NCI-H82 (cell line): ENCODE measurements at regions not wholly inside any gene's neighbourhood (a gene's known extent, or its start where the extent isn't known, plus 50 kb on each side); places are given as distances from the start of the nearest gene placed in this dataset.

ENCODE experiments used
- DNase-seq: peaks from one replicate; lab custom pipeline; 2025; lab: John Stamatoyannopoulos, UW

DNA sequence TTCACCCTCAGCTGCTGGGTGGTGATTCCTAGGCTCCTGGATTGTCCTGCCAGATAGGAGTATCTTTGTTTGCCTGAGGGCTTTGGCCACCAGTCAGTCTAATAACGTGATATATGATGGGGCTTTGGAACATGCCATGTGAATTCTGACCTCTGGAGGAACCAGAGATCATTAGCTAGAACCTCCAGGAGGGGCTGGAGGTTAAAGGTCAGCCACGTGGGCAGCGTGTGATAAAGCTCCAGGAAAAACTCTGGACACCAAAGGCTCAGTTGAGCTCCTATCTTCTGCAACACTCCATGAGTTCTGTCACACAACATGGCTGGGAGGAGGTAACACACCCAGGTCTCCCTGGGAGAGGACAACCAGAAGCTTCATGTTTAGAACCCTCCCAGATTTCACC, 251.1 kb downstream of the DAD1 start:
- DNase-seq, result no peak

DNA sequence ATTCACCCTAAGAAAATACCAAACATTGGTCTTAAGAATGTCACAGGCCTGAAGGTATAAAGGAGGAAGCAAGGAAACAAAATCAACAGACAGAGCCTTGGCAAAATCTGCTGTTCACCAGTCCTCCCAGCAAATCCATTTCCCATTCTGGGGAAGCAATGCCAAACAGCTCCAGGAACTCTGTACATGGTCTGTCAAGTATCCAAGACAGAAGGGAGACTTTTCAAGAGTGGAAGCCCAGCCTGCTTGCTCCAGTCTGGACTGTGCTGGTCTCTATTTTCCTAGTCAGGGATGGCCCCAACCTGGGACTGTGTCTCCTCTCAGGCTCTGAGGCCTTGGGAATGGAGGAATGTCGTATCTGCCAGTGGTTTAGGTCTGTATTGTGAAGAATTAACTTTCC, 251.5 kb downstream of the DAD1 start:
- DNase-seq, result no peak

DNA sequence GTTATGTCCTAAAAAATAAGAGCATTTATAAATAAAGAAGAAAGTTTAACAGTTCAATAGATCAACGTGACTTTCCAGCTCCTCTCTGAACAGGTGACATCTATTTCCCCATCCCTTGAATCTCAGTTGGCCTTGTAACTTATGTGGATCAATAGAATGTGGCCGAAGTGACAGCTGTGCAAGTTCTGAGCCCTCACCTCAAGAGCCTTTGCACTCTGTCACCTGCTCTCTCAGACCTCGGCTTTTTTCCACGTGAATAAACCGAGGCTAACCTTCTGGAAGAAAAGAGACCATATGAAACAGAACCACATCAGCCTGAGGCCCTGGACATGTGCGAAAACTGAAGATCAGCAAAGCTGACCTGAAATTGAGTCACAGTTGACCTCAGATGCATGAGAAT, 253.0 kb downstream of the DAD1 start:
- DNase-seq, result no peak

DNA sequence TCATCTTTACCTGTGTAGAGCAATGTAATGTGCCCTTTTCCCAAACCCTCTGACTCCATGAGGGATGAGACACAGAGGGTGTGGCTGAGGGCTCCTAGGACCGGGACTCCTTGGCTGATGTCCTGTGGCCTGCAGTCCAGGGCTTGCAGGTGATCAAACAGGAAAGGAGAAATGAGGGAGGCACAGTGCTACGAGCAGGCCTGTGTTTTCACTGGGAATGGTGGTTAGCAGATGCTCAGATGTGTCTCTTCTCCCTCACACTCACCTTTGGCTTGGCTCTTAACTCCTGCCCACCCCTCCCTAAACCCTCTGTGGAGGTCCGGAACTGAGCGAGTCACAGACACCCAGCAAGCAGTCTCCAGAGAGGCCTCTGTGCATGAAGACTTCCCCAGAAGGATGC, 254.4 kb downstream of the DAD1 start:
- no peak for DNase-seq

DNA sequence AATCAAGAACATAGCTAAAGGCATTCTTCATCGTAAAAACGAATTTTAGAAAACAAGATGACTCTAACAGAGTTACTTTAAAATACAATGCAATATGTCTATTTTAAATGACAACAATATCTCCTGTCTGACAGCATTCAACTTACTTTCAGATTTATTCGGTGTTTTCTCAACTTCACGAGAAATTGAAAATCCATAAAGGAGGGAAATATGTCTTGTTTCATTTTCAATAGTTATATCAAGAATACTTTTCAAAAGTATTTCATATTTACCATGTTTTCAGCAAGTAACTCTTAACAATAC, 254.8 kb downstream of the DAD1 start:
- DNase-seq, result no peak

DNA sequence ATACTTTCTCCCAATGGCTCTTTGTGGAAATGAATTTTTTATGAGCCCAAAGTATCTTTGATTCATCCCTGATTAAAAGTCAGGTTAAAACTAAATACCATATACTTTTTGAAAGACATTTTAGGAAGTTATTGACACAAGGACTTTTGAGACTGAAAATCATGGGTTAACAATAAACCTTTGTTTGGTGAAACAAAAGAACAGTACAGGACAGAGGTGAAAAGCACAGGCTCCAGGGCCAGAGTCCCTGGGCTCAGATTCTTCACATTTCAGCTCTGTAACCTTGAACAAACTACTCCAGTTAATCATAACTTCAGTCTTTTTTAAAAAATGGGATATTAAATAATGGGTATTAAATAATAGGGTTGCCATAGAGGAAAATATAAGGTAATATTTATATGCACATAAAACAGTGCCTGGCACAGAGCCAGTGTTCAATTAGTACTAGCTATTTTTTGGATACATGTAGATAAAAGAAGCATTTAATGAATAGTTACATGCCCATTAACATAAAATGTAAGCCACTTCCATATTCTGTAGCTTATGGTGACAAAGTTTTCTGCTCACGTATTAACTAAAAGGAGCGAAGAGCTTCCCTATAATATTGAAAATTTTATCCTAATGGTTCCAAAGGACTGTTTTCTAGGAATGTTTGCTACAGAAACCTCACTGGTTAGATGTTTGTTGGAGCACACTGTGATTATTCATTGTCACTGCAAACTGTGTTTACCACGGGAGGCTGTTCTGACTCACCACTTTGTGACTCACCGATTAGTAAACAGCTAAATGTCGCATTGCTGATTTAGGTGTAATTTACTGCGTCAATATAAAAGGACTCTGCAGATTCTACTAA, 255.4 kb downstream of the DAD1 start:
- DNase-seq, result no peak

DNA sequence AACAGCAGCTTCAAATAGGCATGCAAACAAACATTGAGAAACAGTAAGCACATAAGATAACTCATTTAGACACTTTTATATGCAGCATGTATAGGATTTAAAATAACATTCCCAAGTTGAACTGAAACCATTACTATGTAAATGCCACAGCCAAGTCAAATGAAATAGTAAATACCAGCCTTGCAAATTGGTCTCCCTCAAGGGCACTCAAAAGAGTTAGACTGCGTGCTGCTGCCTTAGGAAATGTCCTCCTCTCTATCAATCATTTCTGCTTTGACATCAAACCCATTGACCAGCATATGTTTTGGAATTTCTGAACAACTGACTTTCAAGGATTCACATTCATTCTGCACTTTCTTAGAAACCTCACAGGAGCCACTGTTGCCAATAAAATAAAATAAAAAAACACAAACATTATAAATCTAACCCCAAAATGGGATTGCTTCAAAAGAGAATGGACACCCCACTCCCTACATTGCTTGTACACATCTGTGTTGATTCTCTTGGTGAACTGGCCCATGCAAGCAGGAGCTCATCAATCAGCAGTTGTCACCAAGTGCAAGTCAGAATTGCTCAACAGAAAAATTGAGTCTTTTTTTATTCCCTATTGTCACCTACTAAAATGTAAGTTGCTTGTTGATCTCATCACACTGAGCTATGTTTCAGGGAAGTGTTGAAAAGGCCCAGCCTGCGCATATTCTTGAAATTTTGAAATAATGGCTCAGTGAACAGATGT, 256.2 kb downstream of the DAD1 start:
- no peak for DNase-seq

DNA sequence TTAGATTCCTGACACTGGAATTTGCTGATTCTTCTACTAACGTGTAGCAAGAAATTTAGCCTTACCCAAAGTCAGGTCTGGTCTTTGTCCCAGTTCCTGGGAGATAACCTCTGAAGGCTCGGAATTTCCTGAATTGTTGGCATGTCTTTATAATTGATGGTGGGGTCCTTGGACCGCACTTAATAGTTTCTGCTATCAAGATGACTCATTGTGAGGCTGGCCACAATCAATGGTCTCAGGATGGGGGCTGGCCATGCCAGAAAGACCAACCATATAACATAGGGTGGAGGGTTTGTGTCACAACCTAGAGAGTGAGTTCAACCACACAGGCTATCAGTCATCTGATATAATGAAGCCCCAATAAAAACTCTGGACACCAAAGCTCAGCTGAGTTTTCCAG, 259.7 kb downstream of the DAD1 start:
- no peak for DNase-seq

DNA sequence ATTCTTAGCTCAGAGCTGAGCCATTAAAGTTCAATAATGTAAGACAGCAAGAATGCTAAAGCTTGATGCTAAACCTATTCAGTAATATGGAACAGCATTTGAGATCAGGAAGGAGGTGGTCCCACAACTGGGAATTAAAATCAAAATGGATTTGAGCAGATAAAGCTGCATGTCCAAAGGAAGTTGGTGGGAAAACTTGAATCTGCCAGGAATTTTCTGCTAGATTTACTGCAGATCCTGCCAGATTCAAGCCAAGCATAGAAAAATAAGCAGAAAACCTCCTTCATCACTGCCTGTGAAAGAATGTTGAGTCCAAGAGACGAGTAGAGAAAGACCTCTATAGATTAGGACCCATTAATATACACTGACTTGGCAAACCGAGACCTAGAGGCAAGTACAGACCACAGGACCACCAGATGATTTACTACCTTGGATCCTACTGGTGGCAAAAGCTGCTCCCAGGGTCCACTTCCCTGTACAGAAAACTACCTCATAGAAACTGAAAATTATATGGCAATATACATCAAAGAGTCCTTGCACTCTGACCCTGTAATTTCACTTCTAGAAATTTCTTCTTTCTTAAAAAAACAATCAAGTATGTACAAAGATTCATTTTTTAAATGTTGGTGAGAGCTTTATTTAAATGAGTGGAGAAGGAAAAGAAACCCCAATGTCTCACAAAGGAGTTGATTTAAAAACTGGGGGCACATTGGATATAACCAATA, 263.2 kb downstream of the DAD1 start:
- DNase-seq, result no peak

DNA sequence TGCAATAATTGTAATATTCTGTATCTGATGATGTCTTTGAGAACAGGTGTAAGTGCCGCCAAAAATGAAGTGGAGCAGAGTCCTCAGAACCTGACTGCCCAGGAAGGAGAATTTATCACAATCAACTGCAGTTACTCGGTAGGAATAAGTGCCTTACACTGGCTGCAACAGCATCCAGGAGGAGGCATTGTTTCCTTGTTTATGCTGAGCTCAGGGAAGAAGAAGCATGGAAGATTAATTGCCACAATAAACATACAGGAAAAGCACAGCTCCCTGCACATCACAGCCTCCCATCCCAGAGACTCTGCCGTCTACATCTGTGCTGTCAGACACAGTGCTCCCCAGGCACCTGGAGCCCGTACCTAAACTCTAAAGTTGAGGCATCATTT, 268.7 kb downstream of the DAD1 start:
- no peak for DNase-seq

DNA sequence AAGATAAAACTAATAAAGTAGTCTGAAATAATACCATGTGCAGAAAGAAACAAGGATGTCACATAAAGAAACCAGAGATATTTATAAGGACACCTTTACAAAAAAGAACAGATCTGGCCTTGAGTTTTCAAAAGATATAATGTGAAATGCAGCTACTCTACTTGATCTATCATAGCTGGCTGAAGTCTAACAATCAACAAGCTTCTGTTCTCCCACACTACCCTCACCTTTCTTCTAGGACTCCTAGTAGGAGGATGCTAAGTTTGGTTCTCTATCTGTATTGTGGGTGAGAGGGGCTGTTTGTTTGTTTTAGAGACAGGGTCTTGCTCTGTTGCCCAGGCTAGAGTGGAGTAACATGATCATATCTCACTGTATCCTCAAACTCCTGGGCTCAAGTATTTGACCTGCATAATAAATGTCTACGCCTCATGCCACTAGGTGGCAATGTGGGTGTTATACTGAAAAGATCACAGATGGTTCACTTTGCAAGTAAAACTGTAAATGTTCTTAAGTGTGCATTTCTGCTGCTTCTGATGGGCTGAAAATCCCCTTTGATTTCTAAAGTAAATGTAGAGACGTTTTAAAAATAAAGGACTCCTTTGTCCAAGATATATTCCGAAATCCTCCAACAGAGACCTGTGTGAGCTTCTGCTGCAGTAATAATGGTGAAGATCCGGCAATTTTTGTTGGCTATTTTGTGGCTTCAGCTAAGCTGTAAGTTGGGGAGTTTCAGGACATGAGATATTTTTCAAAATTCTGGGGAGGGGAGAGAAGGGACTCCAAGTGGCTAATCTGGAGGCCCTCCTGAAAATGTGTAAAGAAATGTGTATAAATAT, 269.3 kb downstream of the DAD1 start:
- peak; percentile 61 for DNase-seq

DNA sequence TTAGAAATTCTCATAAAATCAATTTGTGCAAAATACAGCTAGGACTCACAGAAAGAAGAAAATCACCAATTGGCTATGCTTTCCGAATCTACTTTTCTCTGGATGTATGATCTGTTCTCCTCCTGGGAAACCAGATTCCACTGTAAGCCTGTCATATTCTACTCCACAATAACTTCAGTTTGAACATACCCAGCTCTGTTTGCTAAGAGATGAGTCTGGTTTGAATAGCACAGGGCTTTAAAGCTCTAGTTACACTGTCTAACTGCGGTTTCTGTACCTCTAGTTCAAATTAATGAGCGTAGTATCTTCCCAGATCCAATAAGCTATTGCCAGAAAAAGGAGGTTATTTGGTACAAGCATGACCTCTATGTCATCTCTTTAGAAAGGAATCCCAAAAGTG, 270.1 kb downstream of the DAD1 start:
- no peak for DNase-seq

DNA sequence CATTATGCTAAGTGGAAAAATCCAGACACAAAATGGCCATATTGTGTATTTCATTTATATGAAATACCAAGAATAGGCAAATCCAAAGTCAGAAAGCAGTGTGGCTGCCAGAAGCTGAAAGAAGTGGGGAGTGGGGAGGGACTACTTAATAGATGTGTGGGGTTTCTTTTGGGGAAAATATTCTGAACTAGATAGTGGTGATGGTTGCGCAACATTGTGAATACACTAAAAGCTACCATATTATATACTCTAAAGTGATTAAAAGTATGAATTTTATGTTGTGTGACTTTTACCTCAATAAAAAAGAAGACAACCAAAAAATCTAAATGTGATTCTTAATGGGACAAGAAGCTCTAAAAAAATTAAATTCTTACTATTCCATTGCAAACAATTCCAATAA, 272.6 kb downstream of the DAD1 start:
- DNase-seq, result no peak

DNA sequence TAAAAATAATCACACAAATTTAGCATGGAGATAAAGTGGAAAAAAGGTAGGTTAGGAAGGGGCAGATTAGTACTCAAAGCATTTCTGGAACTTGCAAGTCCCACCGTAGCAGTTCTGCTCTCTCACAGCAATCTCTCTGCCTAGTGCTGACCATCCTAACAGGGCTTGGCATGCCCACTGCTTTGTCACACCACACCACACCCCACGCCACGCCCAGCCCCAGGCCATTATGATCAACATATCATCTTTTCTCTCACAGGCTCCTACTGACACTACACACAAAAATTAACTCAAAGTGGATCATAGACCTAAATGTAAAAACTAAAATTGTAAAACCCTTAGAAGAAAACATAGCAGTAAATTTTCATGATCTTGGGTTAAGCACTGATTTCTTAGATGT, 273.7 kb downstream of the DAD1 start:
- DNase-seq, result no peak

DNA sequence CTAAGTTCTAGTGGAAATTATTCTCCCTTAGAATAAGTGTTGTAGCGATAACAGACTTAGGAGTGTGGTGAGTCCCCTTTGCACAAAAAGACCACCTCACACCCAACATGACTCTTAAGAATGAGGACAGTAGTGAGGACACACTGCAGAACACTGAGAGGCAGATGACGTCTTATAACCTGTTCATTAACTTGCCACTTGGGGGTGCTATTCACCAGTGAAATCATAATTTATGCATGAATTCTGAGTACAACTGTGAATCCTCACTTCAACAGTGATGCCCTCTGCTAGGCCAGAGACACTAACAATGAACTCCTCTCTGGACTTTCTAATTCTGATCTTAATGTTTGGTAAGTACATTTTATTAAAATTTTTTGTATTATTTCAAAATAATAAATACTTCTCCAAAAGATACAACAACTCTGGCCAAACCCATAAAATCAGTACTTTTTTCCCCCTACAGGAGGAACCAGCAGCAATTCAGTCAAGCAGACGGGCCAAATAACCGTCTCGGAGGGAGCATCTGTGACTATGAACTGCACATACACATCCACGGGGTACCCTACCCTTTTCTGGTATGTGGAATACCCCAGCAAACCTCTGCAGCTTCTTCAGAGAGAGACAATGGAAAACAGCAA, 274.7 kb downstream of the DAD1 start:
- peak; percentile 66 for DNase-seq

DNA sequence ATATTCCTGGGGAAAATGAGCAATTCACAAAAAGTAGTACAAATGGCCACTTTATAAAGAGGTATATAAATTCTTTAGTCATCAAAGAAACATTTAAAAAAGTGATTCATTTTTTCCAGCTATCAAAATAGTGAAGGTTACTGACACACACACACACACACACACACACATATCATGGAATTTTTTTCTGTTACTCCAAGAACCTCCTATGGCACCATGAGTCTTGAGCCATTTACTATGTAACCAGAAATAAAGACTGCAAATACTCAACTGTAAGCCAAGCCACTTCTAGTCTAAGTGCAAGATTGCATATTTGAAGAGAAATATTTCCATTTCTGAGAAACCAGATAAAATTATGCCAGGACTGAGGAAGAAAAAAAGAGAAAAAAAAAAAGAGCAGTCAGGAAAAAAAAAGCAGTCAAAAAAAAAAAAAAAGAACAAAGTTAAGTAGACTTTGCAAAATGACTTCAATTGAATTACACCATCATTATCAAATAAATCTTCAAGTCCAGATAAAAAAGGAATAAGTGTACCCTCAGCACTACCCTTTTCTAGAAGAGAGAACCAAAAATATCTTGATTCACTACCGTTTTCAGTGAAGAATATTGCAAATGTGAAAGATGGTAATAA, 275.7 kb downstream of the DAD1 start:
- DNase-seq, result no peak

DNA sequence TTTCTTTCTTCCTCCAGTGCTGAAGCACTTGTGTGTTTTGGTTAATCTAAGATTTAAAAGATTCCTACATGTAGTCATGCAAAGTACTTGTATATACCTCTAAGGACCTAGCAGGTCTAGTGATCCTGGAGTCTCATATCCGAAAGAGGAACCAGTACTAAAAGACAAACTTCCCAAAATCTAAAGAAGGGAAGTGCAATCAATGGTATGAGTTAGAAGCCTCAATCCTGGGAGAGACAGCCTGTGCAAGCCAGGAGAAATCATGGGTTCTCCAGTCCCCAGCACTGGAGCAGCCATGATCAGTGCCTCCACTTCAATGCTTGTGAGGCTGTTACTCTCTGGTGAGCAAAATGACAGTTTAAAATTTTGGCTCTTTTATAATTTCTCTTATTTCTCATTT, 277.4 kb downstream of the DAD1 start:
- DNase-seq, result no peak

DNA sequence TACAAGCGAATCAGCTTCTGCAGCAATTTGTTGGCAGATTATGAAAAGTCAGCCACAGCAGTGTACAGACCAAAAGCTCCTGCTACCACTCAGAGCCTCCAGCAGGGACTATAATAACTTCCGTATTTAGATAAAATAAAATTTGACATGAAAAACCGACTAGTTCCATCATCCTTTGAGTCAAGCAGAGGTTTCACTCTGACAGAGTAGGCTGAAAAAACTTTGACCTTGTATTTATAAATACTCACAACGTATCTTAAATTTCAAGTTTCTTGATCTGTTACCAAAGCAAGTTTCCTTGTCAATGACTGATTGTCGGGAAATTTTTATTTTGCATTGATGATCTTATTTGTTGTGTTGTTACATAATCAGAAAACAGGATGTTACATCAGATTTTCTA, 283.4 kb downstream of the DAD1 start:
- no peak for DNase-seq

DNA sequence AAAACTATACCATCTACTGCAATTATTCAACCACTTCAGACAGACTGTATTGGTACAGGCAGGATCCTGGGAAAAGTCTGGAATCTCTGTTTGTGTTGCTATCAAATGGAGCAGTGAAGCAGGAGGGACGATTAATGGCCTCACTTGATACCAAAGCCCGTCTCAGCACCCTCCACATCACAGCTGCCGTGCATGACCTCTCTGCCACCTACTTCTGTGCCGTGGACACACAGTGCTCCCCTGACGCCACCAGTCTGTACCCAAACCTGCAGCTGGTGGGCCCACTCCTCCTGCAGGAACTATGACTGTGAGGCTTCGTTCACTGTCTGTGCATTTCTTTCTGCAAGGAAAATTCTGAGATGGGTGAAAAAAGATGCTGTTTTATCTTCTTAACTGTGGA, 284.7 kb downstream of the DAD1 start:
- no peak for DNase-seq

DNA sequence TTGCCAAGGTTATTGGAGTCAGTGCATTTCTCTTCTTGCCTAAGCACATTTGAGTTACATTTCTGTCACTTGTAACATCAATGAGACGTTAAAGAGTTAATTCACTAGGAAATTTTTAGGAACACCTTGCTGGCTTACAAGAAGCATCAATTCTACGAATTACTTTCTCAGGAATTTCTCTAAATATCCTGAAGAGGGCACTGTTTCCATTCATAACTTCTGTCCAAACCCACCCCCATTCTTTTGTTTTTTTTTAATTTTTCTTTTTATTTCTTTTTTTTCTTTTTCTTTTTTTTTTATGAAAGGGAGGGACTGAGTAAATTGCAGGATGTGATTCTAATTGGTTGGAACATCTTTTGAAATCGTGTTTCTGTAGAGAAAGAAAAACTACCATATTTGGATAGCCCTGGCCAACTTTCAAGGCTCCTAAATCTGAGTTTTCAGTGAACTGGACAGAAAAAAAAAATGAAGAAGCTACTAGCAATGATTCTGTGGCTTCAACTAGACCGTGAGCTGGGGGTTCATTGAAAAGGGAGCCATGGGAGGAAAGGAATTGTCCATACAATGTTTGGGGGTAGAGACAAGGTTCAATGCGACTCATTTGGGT, 285.3 kb downstream of the DAD1 start:
- DNase-seq, result peak; percentile 25

DNA sequence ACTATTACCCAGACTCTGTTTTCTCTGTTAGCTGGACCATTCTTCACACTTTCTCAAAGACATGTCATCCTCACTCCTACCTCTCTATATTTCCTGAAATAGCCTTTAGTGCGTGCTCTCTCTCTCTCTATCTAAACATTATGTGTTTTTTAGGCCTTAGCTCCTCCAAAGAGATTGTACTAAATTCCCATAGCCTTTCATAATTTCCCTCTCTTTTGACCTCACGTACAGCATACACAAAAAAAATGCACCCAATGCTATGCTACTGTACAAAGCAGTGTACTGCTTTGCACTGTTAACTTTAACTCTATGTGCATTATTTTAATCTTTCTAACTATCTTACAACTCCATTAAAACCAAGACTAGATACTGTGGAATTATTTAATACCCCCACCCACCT, 288.4 kb downstream of the DAD1 start:
- no peak for DNase-seq
